ENCODE measurements at regions not wholly inside any gene's neighbourhood (a gene's known extent, or its start where the extent isn't known, plus 50 kb on each side); places are given as distances from the start of the nearest gene placed in this dataset.

- in situ Hi-C loops (cut with MboI) (no loop called here), intact Hi-C loops (cut with micrococcal nuclease) (no loop called here)
- DNase-seq (ENCODE audit: extremely low read depth in 1 of 4, low spot score in 3 of 4), result no peak
- no peaks in the 10 kb centered on the region for H3K79me2 ChIP-seq (ENCODE audit: control insufficient read depth, insufficient read depth, low read length)
- H3K36me3 ChIP-seq (ENCODE audit: control insufficient read depth, insufficient read depth, low read length), result no peaks in the 10 kb centered on the region
- ATAC-seq, result no peak
- H3K4me2 ChIP-seq (ENCODE audit: insufficient read depth, low read length), result no peak overlapping the region
- H4K20me1 ChIP-seq (replicated peaks; ENCODE audit: control insufficient read depth, insufficient read depth, low read length), result no peaks in the 10 kb centered on the region
- no peak overlapping the region for H3K9ac ChIP-seq (ENCODE audit: insufficient read depth in 1 of 2, low read depth in 2 of 2, low read length in 2 of 2)
- no peak overlapping the region for H2AFZ ChIP-seq (ENCODE audit: low read depth, low read length)
- H3K9me1 ChIP-seq (ENCODE audit: control insufficient read depth, insufficient read depth, low read length), result no peaks in the 10 kb centered on the region
- no TSS peak for BruUV-seq (replicated peaks)
- H3K4me3 ChIP-seq, result no peak overlapping the region
- ChIA-PET POLR2A (no interaction called here), CTCF (ENCODE audit: low intra/inter-chr PET ratio) (no interaction called here)
- 1% methylated on average over 7 of the region's 7 CpGs for WGBS (ENCODE audit: insufficient coverage, low coverage, missing lambda C conversion rate)
- H3K9me3 ChIP-seq (replicated peaks; ENCODE audit: control insufficient read depth, insufficient read depth, low read depth, low read length), result no peaks in the 10 kb centered on the region
- TF ChIP-seq SLC30A9 (CRISPR knock-in tag; IDR thresholded peaks at IDR 0.05), result no peak
- TF ChIP-seq PCBP2 (IDR thresholded peaks at IDR 0.05; ENCODE audit: low read depth, low read length, poor library complexity, severe bottlenecking), result no peak
- no peak for TF ChIP-seq PHB (CRISPR knock-in tag; IDR thresholded peaks at IDR 0.05)
- TF ChIP-seq PHF20 (IDR thresholded peaks at IDR 0.05; ENCODE audit: partially characterized antibody), result no peak
- TF ChIP-seq PRMT5 (CRISPR knock-in tag; IDR thresholded peaks at IDR 0.05), result no peak
- TF ChIP-seq, protein P1, sequence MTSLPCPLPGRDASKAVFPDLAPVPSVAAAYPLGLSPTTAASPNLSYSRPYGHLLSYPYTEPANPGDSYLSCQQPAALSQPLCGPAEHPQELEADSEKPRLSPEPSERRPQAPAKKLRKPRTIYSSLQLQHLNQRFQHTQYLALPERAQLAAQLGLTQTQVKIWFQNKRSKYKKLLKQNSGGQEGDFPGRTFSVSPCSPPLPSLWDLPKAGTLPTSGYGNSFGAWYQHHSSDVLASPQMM (CRISPR knock-in tag; IDR thresholded peaks at IDR 0.05), result no peak
- no peaks in the 10 kb centered on the region for H3K4me1 ChIP-seq (replicated peaks in 1 of 2; ENCODE audit: control insufficient read depth in 2 of 2, insufficient read depth in 2 of 2, low read length in 2 of 2)
- H3K27ac ChIP-seq (ENCODE audit: extremely low read depth, low read depth, low read length), result no peak overlapping the region
- H3K27me3 ChIP-seq (ENCODE audit: control insufficient read depth in 2 of 2, insufficient read depth in 2 of 2, low read length in 2 of 2), result no peaks in the 10 kb centered on the region
- no peak for FAIRE-seq
These were observed 102.1 kb upstream of the PRB2 start for GRCh38 chr12:11497438-11497837.

GRCh38 chr12:11497995-11498394 is 102.6 kb upstream of the PRB2 start:
- ATAC-seq (no peak), DNase-seq (ENCODE audit: extremely low read depth in 1 of 4, low spot score in 3 of 4) (no peak), FAIRE-seq (no peak)
- ChIA-PET POLR2A (no interaction called here), CTCF (ENCODE audit: low intra/inter-chr PET ratio) (no interaction called here)
- intact Hi-C loops (cut with micrococcal nuclease), result no loop called here
- H3K27me3 ChIP-seq (ENCODE audit: control insufficient read depth in 2 of 2, insufficient read depth in 2 of 2, low read length in 2 of 2), result no peaks in the 10 kb centered on the region
- H3K36me3 ChIP-seq (ENCODE audit: control insufficient read depth, insufficient read depth, low read length), result no peaks in the 10 kb centered on the region
- H3K9ac ChIP-seq (ENCODE audit: insufficient read depth in 1 of 2, low read depth in 2 of 2, low read length in 2 of 2), result no peak overlapping the region
- WGBS (ENCODE audit: insufficient coverage, low coverage, missing lambda C conversion rate), result 0% methylated on average over 4 of the region's 4 CpGs
- H3K4me3 ChIP-seq, result no peak overlapping the region
- no peaks in the 10 kb centered on the region for H4K20me1 ChIP-seq (replicated peaks; ENCODE audit: control insufficient read depth, insufficient read depth, low read length)
- H3K4me2 ChIP-seq (ENCODE audit: insufficient read depth, low read length), result no peak overlapping the region
- H2AFZ ChIP-seq (ENCODE audit: low read depth, low read length), result no peak overlapping the region
- no peak overlapping the region for H3K27ac ChIP-seq (ENCODE audit: extremely low read depth, low read depth, low read length)
- BruUV-seq (replicated peaks), result no TSS peak
- H3K9me1 ChIP-seq (ENCODE audit: control insufficient read depth, insufficient read depth, low read length), result no peaks in the 10 kb centered on the region
- no peaks in the 10 kb centered on the region for H3K4me1 ChIP-seq (replicated peaks in 1 of 2; ENCODE audit: control insufficient read depth in 2 of 2, insufficient read depth in 2 of 2, low read length in 2 of 2)
- no peaks in the 10 kb centered on the region for H3K79me2 ChIP-seq (ENCODE audit: control insufficient read depth, insufficient read depth, low read length)
- no peaks in the 10 kb centered on the region for H3K9me3 ChIP-seq (replicated peaks; ENCODE audit: control insufficient read depth, insufficient read depth, low read depth, low read length)
- in situ Hi-C loops (cut with MboI), result no loop called here
- TF ChIP-seq TRIM24 (IDR thresholded peaks at IDR 0.05), result no peak
- no peak for TF ChIP-seq ZNF184 (CRISPR knock-in tag; IDR thresholded peaks at IDR 0.05)
- no peak for TF ChIP-seq DACH1 (IDR thresholded peaks at IDR 0.05; ENCODE audit: partially characterized antibody)
- TF ChIP-seq, protein P2, sequence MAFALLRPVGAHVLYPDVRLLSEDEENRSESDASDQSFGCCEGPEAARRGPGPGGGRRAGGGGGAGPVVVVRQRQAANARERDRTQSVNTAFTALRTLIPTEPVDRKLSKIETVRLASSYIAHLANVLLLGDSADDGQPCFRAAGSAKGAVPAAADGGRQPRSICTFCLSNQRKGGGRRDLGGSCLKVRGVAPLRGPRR (CRISPR knock-in tag; IDR thresholded peaks at IDR 0.05), result no peak
- TF ChIP-seq NFIX (CRISPR knock-in tag; IDR thresholded peaks at IDR 0.05; ENCODE audit: low read depth), result no peak
- TF ChIP-seq GABPB1 (CRISPR knock-in tag; IDR thresholded peaks at IDR 0.05), result no peak
- no peak for TF ChIP-seq ZNF778 (CRISPR knock-in tag; IDR thresholded peaks at IDR 0.05)
- no peak for TF ChIP-seq TSHZ1 (CRISPR knock-in tag; IDR thresholded peaks at IDR 0.05)
- TF ChIP-seq COPS2 (conservative IDR thresholded peaks at IDR 0.05), result no peak

Measured in K562 (cell line).